NCI-H446 treated with DMSO at 0.1 percent for 48 hours (cell line): ENCODE measurements at regions not wholly inside any gene's neighbourhood (a gene's known extent, or its start where the extent isn't known, plus 50 kb on each side); places are given as distances from the start of the nearest gene placed in this dataset.
"Not testable (repeated sequence)": the region's sequence is repeated elsewhere in the genome, so short reads cannot be mapped to it uniquely, and the experiment has no call there.

Experiments used
- DNase-seq: peaks from one replicate; lab custom pipeline; 2025; lab: John Stamatoyannopoulos, UW

GRCh38 chr13:47696674-47697073, 304.4 kb downstream of the SUCLA2 start:
- DNase-seq, result no peak

DNA sequence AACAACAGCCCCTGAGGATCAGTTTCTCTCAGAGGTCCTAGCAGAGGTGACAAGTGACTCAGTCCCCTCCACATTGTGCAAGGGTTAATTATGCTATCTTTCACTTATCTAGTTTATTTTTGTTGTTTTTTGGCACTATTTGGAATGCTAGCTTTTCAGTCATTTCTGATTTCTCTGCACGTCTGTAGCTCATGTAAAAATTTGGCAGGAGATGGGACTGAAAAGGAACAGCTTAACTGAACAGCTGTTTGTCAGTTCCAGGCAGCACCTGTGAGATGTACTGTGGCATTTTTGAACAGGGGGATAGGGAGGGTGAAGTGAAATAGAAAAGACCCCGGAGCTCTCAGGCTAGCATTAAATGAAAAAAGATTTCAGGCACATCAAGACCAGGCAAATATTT, 313.5 kb downstream of the SUCLA2 start:
- no peak for DNase-seq

GRCh38 chr13:47685156-47685555, 315.9 kb downstream of the SUCLA2 start:
- DNase-seq, result not testable (repeated sequence)

DNA sequence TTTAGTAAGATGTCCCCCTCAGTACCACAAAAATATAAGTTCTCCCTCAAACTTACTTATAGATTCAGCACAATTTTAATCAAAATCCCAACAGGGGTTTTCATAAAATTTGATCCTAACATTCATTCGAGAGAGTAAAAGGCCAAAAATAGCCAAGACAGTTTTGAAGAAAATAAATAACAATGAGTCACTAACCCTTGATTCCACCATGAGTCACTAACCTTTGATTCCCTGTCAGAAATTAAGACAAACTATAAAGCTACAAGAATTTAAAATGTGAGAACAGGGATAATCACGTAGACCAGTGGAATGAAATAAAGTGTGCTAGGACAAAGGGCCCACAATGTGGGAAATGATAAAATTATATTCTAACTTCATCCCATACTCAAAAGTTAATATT, 320.3 kb downstream of the SUCLA2 start:
- no peak for DNase-seq

GRCh38 chr13:47679401-47679800, 321.7 kb downstream of the SUCLA2 start:
- DNase-seq, result no peak

- no peak for DNase-seq
These were observed 322.7 kb downstream of the SUCLA2 start for GRCh38 chr13:47678201-47678968.

DNA sequence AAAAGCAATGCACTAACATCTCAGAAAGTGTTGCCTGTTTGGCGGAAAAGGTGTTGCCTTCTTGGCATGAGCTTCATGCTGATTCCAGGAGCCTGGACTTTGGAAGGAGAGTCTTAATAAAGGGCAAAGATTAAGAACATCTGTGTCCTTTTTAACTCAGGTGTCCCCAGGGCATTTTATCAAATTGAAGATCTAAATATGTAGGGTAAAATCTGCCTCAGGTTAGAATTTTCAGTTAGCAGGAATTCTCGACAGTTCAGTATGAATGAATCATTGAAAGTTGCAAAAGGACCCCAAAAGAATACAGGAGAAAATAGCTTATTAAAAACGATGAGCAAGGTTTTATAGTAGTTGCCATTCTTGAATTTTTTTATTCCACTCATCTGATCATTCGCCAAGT, 325.2 kb downstream of the SUCLA2 start:
- no peak for DNase-seq

GRCh38 chr13:47673009-47673850, 327.8 kb downstream of the SUCLA2 start:
- no peak for DNase-seq

- no peak for DNase-seq
These were observed 328.6 kb downstream of the SUCLA2 start for GRCh38 chr13:47672245-47673008.

- no peak for DNase-seq
These were observed 329.3 kb downstream of the SUCLA2 start for GRCh38 chr13:47671776-47672175.

- no peak for DNase-seq
These were observed 336.0 kb downstream of the SUCLA2 start for GRCh38 chr13:47665043-47665442.

DNA sequence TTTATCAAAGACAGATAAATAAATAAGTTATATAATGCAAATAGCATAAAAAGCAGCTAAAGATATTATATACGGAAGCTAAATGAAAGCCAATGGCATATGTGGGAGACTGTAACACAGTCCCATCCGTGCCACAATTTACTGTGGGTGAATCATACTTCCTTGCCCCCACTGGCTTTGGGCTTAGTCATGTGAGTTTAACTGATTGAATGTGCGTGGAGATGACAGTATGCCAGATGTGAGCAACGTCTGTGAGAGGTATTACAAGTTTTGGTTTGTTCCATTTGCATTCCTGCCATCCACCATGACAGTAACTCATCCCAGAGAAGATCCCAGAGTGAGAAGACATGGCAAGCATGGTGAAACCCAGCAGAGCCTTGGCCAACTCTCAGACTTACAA, 340.0 kb downstream of the SUCLA2 start:
- no peak for DNase-seq

- DNase-seq, result no peak
These were observed 344.4 kb downstream of the SUCLA2 start for GRCh38 chr13:47656651-47657050.

- no peak for DNase-seq
These were observed 350.9 kb downstream of the SUCLA2 start for GRCh38 chr13:47650209-47650608.

- DNase-seq, result no peak
These were observed 354.1 kb downstream of the SUCLA2 start for GRCh38 chr13:47647001-47647400.

- DNase-seq, result no peak
These were observed 354.8 kb downstream of the SUCLA2 start for GRCh38 chr13:47646298-47646697.

- DNase-seq, result no peak
These were observed 361.2 kb downstream of the SUCLA2 start for GRCh38 chr13:47639738-47640447.

DNA sequence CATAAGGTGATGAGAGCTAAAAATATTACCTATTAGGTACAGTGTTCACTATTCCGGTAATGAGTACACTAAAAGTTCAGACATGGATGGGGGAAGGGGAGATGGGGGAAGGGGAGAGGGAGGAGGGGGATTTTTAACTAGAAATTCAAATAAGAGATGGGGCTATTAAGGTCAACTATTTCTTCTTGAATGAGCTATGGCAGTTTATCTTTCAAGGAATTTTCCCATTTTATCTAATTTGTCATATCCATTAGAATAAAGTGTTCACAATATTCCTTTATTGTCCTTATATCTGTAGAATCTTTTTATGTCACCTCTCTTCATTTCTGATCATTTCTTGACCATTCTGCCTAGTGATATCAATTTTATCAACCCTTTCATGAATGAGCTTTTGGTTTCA, 362.4 kb downstream of the SUCLA2 start:
- DNase-seq, result no peak

GRCh38 chr13:47632311-47632710, 368.8 kb downstream of the SUCLA2 start:
- DNase-seq, result no peak

DNA sequence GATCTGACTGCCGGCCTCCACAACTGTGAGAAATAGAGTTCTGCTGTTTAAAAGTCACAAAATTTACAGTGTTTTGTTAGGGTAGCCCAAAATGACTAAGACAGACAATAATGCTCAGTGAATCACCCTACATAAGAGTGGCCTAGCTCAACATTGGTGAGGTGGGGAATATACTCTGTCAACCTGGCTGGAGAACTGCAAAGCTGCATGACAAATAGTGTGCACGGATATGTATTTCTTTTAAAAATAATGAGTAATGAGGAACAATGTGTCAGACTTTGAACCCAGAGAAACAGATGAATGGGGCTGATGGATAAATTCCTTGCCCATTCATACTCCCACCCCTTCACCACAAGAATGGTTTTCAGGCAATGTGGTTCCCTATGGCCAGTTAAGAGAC, 372.4 kb downstream of the SUCLA2 start:
- DNase-seq, result no peak

- DNase-seq, result no peak
These were observed 377.2 kb downstream of the SUCLA2 start for GRCh38 chr13:47623862-47624261.

- DNase-seq, result no peak
These were observed 379.1 kb downstream of the SUCLA2 start for GRCh38 chr13:47621931-47622330.
